HepG2 (cell line): ENCODE measurements at regions not wholly inside any gene's neighbourhood (a gene's known extent, or its start where the extent isn't known, plus 50 kb on each side); places are given as distances from the start of the nearest gene placed in this dataset.
A peak's percentile ranks its signal among the peaks of the same experiment; 100 is the strongest.

Experiments
- ATAC-seq: fragments of 200-7000 bp; cut with Tn5 transposase; 3 replicates; pipeline ENCODE4 v1.9.1; 2020; ENCODE audit warnings: mild to moderate bottlenecking, moderate library complexity
- BruUV-seq: library from RNA; stranded (reverse); fragments of 400-500 nt; replicated peaks from 2 replicates; lab custom pipeline; 2021; lab: Mats Ljungman, UMichigan
- CTCF ChIA-PET: fragments of 300-600 bp; formaldehyde crosslinking; extraction: SDS; loops from one replicate; lab custom pipeline; 2021; ENCODE audit warnings: low total read pairs, inconsistent platforms, low intra/inter-chr PET ratio; lab: Yijun Ruan, JAX
- POLR2A ChIA-PET: fragments of 350-600 bp; sonication (Branson Sonifier 250); formaldehyde crosslinking; loops from one replicate; lab custom pipeline; 2020; ENCODE audit warnings: antibody characterized with exemption, inconsistent platforms; lab: Yijun Ruan, JAX
- DNase-seq: peaks from one replicate; pipeline ENCODE4 v3.0.0-alpha.2; 2015; ENCODE audit warnings: low spot score
- FAIRE-seq: peaks from 3 replicates; lab custom pipeline; 2011; peaks lifted over from hg19 to GRCh38; lab: Jason Lieb, UNC
- H2AFZ ChIP-seq: one replicate; pipeline ENCODE4 v1.6.1; 2011; ENCODE audit warnings: low read length, inconsistent platforms
- H3K27ac ChIP-seq: fragments of 300-600 bp; 3 replicates; pipeline ENCODE4 v1.8.0; 2011; ENCODE audit warnings: mixed run types, mild to moderate bottlenecking, mixed read lengths, low read length, inconsistent platforms; ENCODE audit not compliant: insufficient read depth; ENCODE audit errors: extremely low read length
- H3K27me3 ChIP-seq, 2 experiments: fragments of 200-600 bp in 1 of 2; 2 replicates in 1 of 2; 3 replicates in 1 of 2; pipeline versions ENCODE4 v1.6.0 to v1.8.0; 2011; ENCODE audit warnings: low read length in 2 of 2, mild to moderate bottlenecking in 2 of 2, moderate library complexity in 2 of 2, inconsistent platforms in 1 of 2; ENCODE audit not compliant: insufficient read depth in 2 of 2, control insufficient read depth in 1 of 2
- H3K36me3 ChIP-seq, 2 experiments: fragments of 200-600 bp in 1 of 2; replicated peaks in 1 of 2; 2 replicates in 1 of 2; 3 replicates in 1 of 2; pipeline versions ENCODE4 v1.5.1 to v1.8.0; 2011; ENCODE audit warnings: low read length in 2 of 2, inconsistent platforms in 1 of 2; ENCODE audit not compliant: insufficient read depth in 2 of 2, control insufficient read depth in 1 of 2
- H3K4me1 ChIP-seq: 2 replicates; pipeline ENCODE4 v1.5.1; 2012; ENCODE audit warnings: low read length, inconsistent platforms; ENCODE audit not compliant: insufficient read depth
- H3K4me2 ChIP-seq: 2 replicates; pipeline ENCODE4 v1.6.0; 2011; ENCODE audit warnings: low read depth, low read length, inconsistent platforms
- H3K4me3 ChIP-seq, 3 experiments: fragments of 200-600 bp in 1 of 3; sonication (generic), shearing (Covaris generic) in 1 of 3; replicated peaks in 1 of 3; 2 replicates each; pipeline ENCODE4 v1.5.1; 2011 to 2016; ENCODE audit warnings: low read length in 3 of 3, inconsistent platforms in 2 of 3, low read depth in 2 of 3, mild to moderate bottlenecking in 2 of 3, control low read depth in 1 of 3, mixed read lengths in 1 of 3; ENCODE audit not compliant: insufficient read depth in 1 of 3
- H3K79me2 ChIP-seq: one replicate; pipeline ENCODE4 v1.6.1; 2011; ENCODE audit warnings: low read length, inconsistent platforms; ENCODE audit not compliant: insufficient read depth
- H3K9ac ChIP-seq: 2 replicates; pipeline ENCODE4 v1.6.0; 2011; ENCODE audit warnings: mild to moderate bottlenecking, low read depth, low read length, inconsistent platforms; ENCODE audit not compliant: insufficient read depth
- H3K9me3 ChIP-seq: 2 replicates; pipeline ENCODE4 v1.5.1; 2012; ENCODE audit warnings: mild to moderate bottlenecking, low read length
- H4K20me1 ChIP-seq: 2 replicates; pipeline ENCODE4 v1.6.0; 2011; ENCODE audit warnings: inconsistent platforms, mild to moderate bottlenecking, low read length, moderate library complexity; ENCODE audit not compliant: insufficient read depth
- ATF7-NPFF ChIP-seq: sonication (generic); formaldehyde crosslinking; IDR thresholded peaks from 2 replicates; pipeline ENCODE4 v1.8.1; 2023; ENCODE audit warnings: mild to moderate bottlenecking, low read depth, missing genetic modification reagents, moderate library complexity
- CHCHD3 ChIP-seq: sonication (generic); formaldehyde crosslinking; IDR thresholded peaks from 2 replicates; pipeline ENCODE4 v1.8.0; 2022; ENCODE audit warnings: mild to moderate bottlenecking, missing genetic modification reagents, moderate library complexity
- ETV5 ChIP-seq: IDR thresholded peaks from 2 replicates; pipeline ENCODE4 v1.6.1; 2018; ENCODE audit warnings: missing biosample characterization, missing genetic modification reagents, inconsistent platforms, borderline replicate concordance
- GABPA ChIP-seq, 2 experiments: IDR thresholded peaks; 2 replicates each; pipeline ENCODE4 v1.6.1; 2011 to 2016; ENCODE audit warnings: low read depth in 2 of 2, low read length in 1 of 2, missing biosample characterization in 1 of 2, missing genetic modification characterization in 1 of 2
- HNF4A ChIP-seq: sonication (generic); formaldehyde crosslinking; IDR thresholded peaks from 2 replicates; pipeline ENCODE4 v1.4.0; 2020; ENCODE audit warnings: missing genetic modification reagents
- HNF4G ChIP-seq, 2 experiments: sonication (generic) in 1 of 2; formaldehyde crosslinking in 1 of 2; IDR thresholded peaks; 2 replicates each; pipeline versions ENCODE4 v1.4.0 to v1.6.1; 2011 to 2020; ENCODE audit warnings: borderline replicate concordance in 2 of 2, low read depth in 2 of 2, mild to moderate bottlenecking in 2 of 2, low read length in 1 of 2, missing genetic modification reagents in 1 of 2, moderate library complexity in 1 of 2
- IRX3 ChIP-seq: sonication (generic); formaldehyde crosslinking; IDR thresholded peaks from 2 replicates; pipeline ENCODE4 v1.8.1; 2023; ENCODE audit warnings: mild to moderate bottlenecking, low read depth, missing genetic modification reagents, borderline replicate concordance
- JUND ChIP-seq: sonication (generic); formaldehyde crosslinking; IDR thresholded peaks from 2 replicates; pipeline ENCODE4 v1.8.0; 2022; ENCODE audit warnings: mild to moderate bottlenecking, missing genetic modification reagents
- NR3C1 ChIP-seq: sonication (generic); formaldehyde crosslinking; IDR thresholded peaks from 2 replicates; pipeline ENCODE4 v1.4.0; 2020; ENCODE audit warnings: missing genetic modification reagents
- PCBP2 ChIP-seq: fragments of 200-400 bp; formaldehyde crosslinking; optimal IDR thresholded peaks from 2 replicates; pipeline ENCODE3; 2018; ENCODE audit warnings: low read length, low read depth; ENCODE audit not compliant: poor library complexity, severe bottlenecking
- RARA ChIP-seq: IDR thresholded peaks from 2 replicates; pipeline ENCODE4 v1.6.1; 2016; ENCODE audit warnings: missing genetic modification reagents, missing compliant biosample characterization
- SMARCE1 ChIP-seq: fragments of 450-650 bp; IDR thresholded peaks from 2 replicates; pipeline ENCODE4 v1.6.1; 2017; ENCODE audit warnings: borderline replicate concordance
- SNAPC2 ChIP-seq: sonication (generic); formaldehyde crosslinking; IDR thresholded peaks from 2 replicates; pipeline ENCODE4 v1.8.1; 2022; ENCODE audit warnings: mild to moderate bottlenecking, missing genetic modification reagents
- YEATS2 ChIP-seq: sonication (generic); formaldehyde crosslinking; IDR thresholded peaks from 2 replicates; pipeline ENCODE4 v1.4.0; 2020; ENCODE audit warnings: missing genetic modification reagents, borderline replicate concordance
- ZEB1 ChIP-seq: IDR thresholded peaks from 2 replicates; pipeline ENCODE4 v1.6.1; 2012; ENCODE audit warnings: mild to moderate bottlenecking, low read depth, inconsistent platforms; ENCODE audit not compliant: insufficient replicate concordance
- ZNF709 ChIP-seq: sonication (generic); formaldehyde crosslinking; IDR thresholded peaks from 2 replicates; pipeline ENCODE4 v1.5.0; 2020; ENCODE audit warnings: mild to moderate bottlenecking, missing genetic modification reagents
- ZNF83 ChIP-seq: sonication (generic); formaldehyde crosslinking; IDR thresholded peaks from 2 replicates; pipeline ENCODE4 v1.4.0; 2020; ENCODE audit warnings: missing genetic modification reagents, mild to moderate bottlenecking, borderline replicate concordance
- ZSCAN20 ChIP-seq: sonication (generic); formaldehyde crosslinking; IDR thresholded peaks from 2 replicates; pipeline ENCODE4 v1.4.0; 2020; ENCODE audit warnings: missing genetic modification reagents, mild to moderate bottlenecking, borderline replicate concordance
- WGBS: methylation state at CpG from one replicate; pipeline ENCODE4 v1.1.6; 2017; ENCODE audit warnings: low lambda C conversion rate; 5-methylcytosine and 5-hydroxymethylcytosine counted together
- in situ Hi-C: cut with HindIII; loops from 2 replicates; pipeline ENCODE4 v1.10.0; 2017; ENCODE audit warnings: low pct_unique_long_range_greater_than_20kb; ENCODE audit not compliant: extremely low pct_ligation_motif_present
- intact Hi-C: fragments of 100-400 bp; cut with micrococcal nuclease; formaldehyde crosslinking; loops from one replicate; pipeline ENCODE4 v1.10.0; 2022; ENCODE audit not compliant: unreplicated experiment
- TF ChIP-seq, protein P1 (sequence below): IDR thresholded peaks from 2 replicates; pipeline ENCODE4 v1.4.0; 2020; ENCODE audit warnings: mild to moderate bottlenecking, missing genetic modification reagents
- TF ChIP-seq, protein P2 (sequence below): sonication (generic); formaldehyde crosslinking; IDR thresholded peaks from 2 replicates; pipeline ENCODE4 v1.8.1; 2023; ENCODE audit warnings: mild to moderate bottlenecking, missing genetic modification reagents

DNA sequence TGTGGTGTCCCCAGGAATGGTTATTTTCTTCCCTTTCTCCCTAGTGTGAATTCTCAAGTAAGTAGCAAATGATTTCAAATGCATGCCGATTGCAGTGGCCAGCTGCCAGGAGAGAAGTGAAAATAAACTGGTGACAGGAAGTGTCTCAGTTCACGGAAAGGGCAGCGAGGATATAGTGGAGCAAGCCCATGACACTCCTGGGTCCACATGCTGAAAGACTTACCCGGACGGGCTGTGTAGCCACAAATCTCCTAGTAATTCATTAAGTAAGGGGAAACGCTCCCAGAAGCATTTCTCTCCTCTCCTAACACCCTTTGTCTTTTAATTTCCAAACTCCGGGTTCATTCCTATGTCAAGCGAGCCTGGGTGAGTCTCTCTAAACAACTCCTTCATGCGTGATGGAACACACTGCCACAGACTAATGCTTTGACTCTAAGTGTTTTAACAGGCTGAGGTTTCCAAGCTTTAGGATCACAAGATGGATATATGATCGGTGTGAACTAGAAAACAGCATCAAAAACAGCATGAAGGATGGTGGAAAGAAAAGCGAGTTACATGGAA is 125.6 kb downstream of the CYP26A1 start:
- peak; percentile 22 for DNase-seq
- CTCF ChIA-PET = no interaction called here
- in situ Hi-C loops = no loop called here

More for the DNA sequence above, 125.6 kb downstream of the CYP26A1 start:
- no peak for TF ChIP-seq NR3C1 (CRISPR knock-in tag)
- TF ChIP-seq ZSCAN20 (CRISPR knock-in tag) = no peak
- no peak for TF ChIP-seq ZNF83 (CRISPR knock-in tag)
- no peak for TF ChIP-seq ZNF709 (CRISPR knock-in tag)
- no peak for TF ChIP-seq ATF7-NPFF (CRISPR knock-in tag)
- TF ChIP-seq, protein P1, sequence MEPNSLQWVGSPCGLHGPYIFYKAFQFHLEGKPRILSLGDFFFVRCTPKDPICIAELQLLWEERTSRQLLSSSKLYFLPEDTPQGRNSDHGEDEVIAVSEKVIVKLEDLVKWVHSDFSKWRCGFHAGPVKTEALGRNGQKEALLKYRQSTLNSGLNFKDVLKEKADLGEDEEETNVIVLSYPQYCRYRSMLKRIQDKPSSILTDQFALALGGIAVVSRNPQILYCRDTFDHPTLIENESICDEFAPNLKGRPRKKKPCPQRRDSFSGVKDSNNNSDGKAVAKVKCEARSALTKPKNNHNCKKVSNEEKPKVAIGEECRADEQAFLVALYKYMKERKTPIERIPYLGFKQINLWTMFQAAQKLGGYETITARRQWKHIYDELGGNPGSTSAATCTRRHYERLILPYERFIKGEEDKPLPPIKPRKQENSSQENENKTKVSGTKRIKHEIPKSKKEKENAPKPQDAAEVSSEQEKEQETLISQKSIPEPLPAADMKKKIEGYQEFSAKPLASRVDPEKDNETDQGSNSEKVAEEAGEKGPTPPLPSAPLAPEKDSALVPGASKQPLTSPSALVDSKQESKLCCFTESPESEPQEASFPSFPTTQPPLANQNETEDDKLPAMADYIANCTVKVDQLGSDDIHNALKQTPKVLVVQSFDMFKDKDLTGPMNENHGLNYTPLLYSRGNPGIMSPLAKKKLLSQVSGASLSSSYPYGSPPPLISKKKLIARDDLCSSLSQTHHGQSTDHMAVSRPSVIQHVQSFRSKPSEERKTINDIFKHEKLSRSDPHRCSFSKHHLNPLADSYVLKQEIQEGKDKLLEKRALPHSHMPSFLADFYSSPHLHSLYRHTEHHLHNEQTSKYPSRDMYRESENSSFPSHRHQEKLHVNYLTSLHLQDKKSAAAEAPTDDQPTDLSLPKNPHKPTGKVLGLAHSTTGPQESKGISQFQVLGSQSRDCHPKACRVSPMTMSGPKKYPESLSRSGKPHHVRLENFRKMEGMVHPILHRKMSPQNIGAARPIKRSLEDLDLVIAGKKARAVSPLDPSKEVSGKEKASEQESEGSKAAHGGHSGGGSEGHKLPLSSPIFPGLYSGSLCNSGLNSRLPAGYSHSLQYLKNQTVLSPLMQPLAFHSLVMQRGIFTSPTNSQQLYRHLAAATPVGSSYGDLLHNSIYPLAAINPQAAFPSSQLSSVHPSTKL (CRISPR knock-in tag) = 0 out of 2 replicates have a peak, but pooled peaks have one; percentile 15
- TF ChIP-seq PCBP2 = no peak
- TF ChIP-seq SMARCE1 = no peak
- TF ChIP-seq HNF4A = no peak
- no peak for TF ChIP-seq GABPA (IDR thresholded peaks at IDR 0.05; ENCODE audit: low read depth, low read length)
- peak; percentile 39; the same call in 1 of the 2 replicates for TF ChIP-seq GABPA (CRISPR knock-in tag; IDR thresholded peaks at IDR 0.05; ENCODE audit: low read depth)
- TF ChIP-seq, protein P2, sequence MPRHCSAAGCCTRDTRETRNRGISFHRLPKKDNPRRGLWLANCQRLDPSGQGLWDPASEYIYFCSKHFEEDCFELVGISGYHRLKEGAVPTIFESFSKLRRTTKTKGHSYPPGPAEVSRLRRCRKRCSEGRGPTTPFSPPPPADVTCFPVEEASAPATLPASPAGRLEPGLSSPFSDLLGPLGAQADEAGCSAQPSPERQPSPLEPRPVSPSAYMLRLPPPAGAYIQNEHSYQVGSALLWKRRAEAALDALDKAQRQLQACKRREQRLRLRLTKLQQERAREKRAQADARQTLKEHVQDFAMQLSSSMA (CRISPR knock-in tag) = no peak
- TF ChIP-seq CHCHD3 (CRISPR knock-in tag) = no peak
- peak; percentile 90 for TF ChIP-seq RARA (CRISPR knock-in tag)
- TF ChIP-seq YEATS2 = no peak
- TF ChIP-seq HNF4G (IDR thresholded peaks at IDR 0.05; ENCODE audit: borderline replicate concordance, low read depth, low read length) = no peak
- TF ChIP-seq HNF4G (CRISPR knock-in tag; IDR thresholded peaks at IDR 0.05; ENCODE audit: borderline replicate concordance, low read depth) = no peak
- no peak for TF ChIP-seq IRX3 (CRISPR knock-in tag)
- TF ChIP-seq JUND (CRISPR knock-in tag) = no peak
- TF ChIP-seq SNAPC2 = no peak
- peak; percentile 34; the same call in 1 of the 2 replicates for TF ChIP-seq ETV5 (CRISPR knock-in tag)
- TF ChIP-seq ZEB1 = no peak
- Histone ChIP-seq H3K4me1 (peaks cover 13% of the 10 kb centered on the region), H2AFZ (no peak overlapping the region), H3K9ac (no peak overlapping the region), H4K20me1 (no peaks in the 10 kb centered on the region), H3K4me3 (peak overlapping the region in 1 of 3 experiments; percentile 49; a peak in 1 of 6 replicates), H3K36me3 (no peaks in the 10 kb centered on the region), H3K4me2 (peak overlapping the region; percentile 66), H3K27ac (no peak overlapping the region), H3K79me2 (no peaks in the 10 kb centered on the region), H3K9me3 (no peaks in the 10 kb centered on the region), H3K27me3 (peaks cover 0 to 13% of the 10 kb centered on the region in 2 experiments; a peak in 2 of 5 replicates)
- POLR2A ChIA-PET = no interaction called here
- no TSS peak for BruUV-seq
- FAIRE-seq (no peak), ATAC-seq (peak; percentile 68)
- intact Hi-C loops = no loop called here
- WGBS = 10% methylated on average over 11 of the region's 11 CpGs
